ENCODE measurements at regions not wholly inside any gene's neighbourhood (a gene's known extent, or its start where the extent isn't known, plus 50 kb on each side); places are given as distances from the start of the nearest gene placed in this dataset.

DNA sequence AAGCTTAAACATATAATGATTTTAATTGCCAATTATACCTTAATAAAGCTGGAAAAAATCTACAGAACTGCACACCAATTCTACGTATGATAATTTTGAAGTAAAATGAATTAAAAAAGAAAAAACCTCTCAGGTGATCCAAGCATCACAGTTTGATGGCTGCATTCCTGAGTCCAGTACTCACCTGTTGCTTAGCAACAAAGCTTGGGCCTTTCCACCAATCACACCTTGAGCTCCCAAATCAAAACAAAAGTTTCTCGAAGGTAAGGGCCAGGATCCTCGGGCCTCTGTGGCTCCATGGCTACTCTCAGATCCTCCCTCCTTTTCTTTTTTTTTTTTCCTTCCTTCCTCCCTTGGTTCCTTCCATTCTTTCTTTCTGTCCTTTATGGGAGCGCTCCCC, 137.2 kb upstream of the PCBD1 start:
- no peak for DNase-seq

DNA sequence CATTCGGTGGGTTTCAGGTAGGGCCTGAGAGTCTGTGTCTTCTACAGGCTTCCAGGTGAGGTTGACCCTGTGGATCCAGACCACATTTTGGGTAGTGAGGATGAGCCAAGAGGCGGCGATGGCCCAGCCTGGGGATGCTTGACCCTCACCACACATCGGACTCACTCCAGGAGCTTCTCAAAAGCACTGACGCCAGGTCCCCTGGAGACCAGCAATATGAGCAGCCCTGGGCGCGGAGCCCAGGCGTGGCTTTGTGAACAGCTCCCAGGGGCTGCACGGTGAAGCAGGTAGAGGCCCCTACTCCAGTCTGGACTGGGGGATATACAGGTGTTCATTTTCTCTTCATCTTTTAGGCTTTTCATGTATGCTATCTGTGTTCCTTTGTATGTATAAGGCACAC, 139.7 kb upstream of the PCBD1 start:
- no peak for DNase-seq

DNA sequence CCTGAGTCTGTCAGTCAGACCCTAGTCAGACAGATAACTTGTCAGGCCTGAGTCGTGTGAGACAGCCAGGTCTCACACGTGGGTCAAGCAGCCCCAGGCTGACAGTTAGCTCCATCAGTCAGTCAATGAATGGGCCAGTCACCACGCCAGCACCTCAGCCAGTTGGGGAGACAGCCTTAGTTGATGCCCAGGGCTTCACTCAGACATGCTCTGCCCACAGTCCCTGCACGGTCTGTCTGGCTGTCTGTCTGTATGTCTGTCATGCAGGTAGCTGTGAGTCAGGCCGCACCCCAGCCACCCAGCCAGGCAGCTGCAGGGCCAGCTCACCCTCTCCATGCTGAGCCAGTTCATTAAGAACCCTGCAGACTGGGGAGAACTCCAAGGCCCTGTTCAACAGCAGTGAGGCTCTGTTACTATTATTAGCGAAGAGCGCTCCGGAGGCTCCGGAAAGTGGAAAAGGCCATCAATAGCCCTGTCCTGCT, 141.1 kb upstream of the PCBD1 start:
- DNase-seq = no peak

DNA sequence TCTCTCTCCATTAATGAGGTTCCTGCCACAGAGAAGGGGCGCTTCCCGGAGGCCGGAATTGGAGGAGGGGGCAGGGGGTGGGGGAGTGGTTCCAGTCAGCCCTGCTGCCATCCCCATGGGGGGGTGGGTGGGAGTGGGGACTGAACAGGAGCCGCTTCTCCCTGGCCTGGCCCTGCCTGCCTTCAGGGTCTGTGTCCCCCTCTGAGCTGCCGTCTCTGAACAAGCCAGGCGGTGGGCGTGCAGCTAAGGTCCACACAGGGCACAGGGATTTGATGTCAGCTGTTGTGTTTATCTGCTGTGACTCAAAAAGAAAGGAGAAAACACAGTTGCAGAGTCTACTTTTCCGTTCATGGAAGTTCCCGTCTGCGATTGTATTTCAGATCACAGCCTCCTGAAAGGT, 141.5 kb upstream of the PCBD1 start:
- DNase-seq = no peak

DNA sequence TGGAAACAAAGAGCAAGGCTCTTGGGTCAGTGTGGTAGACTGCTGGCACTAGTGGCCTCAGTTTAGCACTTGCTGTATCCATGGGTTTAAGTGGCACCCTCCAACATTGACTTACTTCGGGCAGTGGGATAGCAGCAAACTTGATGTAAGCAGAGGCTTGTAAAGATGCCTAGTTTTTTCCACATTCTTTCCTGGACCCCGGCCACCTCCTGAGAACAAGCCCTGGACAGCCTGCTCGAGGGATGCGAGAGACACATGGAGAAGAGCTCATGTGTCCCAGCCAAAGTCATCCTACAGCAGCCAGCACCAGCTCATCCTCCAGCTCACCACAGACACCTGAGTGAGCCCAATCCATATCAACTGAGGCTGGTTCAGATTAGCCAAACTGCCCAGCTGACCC, 142.7 kb upstream of the PCBD1 start:
- DNase-seq = no peak

DNA sequence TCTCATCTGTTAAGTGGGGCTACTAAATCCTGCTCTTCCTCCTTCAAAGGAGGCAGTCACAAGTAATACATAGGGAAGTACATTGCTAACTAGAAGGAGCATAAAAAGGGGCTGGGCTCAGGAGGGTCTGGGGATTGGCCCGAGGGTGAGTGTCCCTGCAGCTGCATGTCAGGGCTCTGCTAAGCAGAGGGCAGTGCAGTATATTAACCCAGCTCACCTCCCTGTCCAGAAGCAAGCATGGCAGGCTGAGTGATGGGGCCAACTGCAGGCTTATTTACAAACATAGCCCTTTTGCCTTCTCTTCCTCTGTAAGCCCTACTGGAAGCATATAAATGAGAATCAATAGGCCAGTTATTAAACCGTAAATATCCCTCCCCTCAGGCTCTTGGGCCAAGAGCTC, 143.2 kb upstream of the PCBD1 start:
- DNase-seq = no peak

DNA sequence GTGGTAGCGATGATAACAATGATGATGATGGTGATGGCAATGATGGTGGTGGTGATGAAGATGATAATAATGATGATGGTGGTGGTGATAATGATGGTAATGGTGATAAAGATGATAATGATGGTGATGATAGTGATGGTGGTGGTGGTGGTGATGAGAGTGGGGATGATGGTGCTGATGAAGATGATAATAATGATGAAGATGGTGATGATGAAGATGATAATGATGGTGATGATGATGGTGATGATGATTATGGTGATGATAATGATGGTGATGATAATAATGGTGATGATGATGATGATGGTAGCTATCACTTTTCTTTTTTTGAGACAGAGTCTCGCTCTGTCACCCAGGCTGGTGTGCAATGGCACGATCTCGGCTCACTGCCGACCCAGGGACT, 144.5 kb upstream of the PCBD1 start:
- DNase-seq = no peak

DNA sequence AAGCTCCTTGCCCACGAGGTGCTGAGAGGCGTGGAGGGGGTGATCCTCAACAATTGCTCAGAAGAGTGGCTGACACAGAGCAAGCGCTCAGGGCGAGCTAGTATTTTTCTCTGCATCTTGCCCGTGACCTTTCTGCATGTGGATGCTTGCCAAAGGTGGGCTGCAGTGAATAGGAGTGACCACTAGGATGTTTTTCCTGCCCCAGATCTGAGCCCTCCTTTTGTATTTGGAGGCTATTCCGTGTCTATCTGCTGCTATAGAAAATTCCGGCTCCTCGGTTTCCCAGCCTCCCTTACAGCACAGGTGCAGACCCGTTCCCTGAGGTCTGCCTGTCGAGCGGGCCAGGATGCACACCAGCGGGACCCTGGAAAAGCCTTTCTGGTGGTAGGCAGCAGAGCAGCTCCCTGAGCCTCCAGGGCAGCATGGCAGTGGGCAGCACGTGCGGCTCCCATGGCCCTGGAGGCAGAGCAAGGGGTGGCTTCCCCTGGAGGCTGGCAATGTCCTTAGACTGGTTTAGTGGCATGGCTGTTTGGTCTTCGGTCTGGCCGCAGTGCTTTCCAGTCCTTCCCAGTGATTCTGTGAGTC, 145.1 kb upstream of the PCBD1 start:
- no peak for DNase-seq

DNA sequence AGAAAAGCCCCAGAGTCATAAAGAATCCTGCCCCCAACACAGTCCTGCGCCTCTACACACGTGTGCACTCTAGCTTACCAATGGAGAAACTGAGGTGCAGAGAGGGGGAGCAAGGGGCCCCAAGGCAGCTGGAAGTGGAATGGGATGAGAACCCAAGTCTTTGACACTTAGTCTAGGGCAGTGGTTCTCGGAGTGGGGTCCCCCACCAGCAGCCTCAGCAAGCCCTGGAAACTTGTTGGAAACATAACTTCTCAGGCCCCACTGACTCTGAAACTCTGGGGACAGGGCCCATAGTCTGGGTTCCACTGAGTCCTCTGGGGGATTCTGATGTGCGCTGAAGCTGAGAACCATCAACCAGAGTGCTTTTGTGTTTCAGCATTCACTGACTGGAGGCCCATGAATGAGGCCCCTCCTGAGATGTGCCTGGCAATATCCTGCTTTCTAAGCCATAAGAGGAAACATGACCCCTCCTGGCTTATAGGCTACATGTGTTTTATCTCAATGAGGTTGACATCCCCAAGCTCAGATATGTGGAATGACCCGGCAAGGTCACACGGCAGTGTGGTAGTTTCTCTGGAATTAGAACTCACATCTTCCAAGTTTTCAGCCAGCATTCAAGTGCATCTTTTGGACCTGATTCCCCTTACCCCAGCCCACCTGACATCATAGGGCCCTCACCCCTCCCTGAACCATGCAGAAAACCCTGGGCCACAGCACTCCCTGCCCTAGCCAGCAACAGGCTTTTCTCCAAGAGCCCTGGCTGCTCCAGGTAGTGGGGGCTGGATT, 147.3 kb upstream of the PCBD1 start:
- no peak for DNase-seq

DNA sequence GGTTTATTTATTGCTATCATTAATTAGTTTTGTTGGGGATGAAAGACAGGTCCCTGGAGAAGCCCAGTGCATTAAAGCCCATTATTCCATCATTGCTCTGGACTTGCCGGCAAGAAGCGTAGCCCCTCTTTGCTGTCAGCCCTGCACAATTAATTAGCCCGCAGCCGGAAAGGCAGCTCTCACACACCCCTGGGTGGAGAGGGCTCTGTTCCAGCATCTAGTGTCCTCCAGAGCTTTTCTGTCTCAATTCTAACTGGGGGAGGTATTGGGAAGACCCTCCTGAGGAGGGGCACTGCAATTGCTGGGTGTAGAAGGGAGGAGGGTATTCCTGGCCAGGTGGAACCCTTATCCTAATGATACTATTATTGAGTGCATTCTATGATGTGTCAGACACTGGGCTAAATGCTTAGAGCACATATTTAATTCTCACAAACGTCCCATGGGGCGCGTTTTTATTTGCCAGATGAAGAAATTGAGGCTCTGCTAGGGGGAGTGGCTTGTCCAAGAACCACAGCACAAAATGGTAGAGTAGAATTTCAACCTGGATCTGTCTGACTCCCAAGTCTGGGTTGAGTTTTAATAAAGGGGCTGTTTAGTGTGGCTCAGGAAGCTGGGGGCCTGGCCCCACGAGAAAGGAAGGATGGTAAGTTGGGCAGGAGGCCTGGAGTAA, 148.1 kb upstream of the PCBD1 start:
- no peak for DNase-seq

DNA sequence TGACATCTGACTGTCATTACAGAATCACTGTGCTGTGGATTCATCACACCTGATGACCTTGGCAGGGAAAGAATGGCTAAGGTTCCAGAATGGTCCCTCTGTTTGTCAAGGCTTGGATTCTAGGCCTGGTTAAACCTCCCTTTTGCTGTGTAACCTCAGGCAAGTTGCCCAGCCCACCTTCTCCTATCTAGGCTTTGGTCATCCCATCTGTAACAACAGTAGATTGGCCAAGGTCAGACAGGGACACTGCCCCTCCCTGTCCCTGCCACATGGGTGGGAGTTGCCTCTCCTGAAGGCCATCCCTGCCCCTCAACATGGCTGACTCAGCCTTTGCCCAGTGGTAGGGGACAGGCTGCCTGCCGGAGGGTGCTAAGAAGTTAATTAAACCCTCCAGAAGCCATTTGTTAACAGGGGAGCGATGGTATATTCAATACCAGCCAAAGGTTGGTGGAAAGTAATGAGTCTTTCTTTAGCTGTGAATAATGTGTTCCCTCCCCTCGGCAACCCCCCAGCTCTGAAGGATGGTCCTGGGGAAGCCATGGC, 149.8 kb upstream of the PCBD1 start:
- DNase-seq = no peak

DNA sequence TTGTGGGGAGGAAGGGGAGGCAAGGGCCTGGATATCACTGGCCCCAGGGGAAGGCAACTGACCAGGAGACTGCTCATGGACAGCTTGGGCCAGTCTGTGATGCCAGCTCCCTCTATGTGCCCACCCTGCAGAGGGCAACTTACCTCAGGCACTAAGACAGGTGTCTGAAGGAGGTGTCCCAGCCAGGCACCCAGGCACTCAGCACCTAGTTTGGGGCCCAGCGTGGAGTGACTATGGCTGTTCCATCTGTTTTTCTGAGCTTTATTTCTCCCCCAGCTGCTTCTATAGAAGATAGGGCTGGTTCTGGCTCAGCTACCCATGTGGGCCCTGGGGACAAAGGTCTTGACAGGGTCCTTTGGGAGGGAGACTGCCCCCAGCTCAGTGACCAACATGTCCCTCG, 150.6 kb upstream of the PCBD1 start:
- DNase-seq = no peak

DNA sequence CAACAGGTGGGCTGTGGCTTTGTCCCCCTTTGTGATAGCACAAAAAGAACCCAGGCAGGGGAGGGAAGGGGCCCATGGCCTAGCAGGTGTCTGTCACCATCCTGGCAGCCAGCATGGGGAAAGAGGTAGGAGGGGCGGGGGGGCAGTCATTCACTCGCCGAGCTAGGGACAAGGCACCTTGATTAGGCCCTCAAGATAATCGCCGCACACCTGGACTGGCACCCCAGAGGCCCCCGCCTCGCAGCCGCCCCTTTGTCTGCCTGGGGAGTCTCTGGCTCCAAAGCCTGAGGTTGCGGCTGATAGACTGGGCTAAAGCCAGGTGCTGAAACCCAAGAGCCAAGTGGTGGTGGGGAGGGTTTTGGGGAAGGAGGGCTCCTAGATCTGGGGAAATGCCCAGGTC, 151.2 kb upstream of the PCBD1 start:
- no peak for DNase-seq

DNA sequence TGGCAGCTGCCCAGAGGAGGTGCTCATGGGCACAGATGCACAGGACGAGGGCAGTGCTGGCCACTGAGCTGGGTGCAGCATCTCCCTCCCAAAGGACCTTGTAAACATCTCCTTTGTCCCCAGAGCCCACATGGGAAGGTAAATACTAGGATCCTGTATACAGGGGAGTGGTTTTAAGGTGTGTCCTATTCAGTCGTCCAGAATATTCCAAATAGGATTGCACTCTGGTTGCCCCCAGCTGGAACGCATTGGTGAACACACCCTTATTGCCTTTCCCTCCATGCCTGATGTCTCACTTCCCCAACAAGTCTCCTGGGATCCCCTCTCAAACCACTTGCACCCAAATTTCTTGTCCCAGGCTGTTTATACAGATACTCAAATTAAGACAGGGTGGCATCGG, 152.0 kb upstream of the PCBD1 start:
- DNase-seq = no peak

DNA sequence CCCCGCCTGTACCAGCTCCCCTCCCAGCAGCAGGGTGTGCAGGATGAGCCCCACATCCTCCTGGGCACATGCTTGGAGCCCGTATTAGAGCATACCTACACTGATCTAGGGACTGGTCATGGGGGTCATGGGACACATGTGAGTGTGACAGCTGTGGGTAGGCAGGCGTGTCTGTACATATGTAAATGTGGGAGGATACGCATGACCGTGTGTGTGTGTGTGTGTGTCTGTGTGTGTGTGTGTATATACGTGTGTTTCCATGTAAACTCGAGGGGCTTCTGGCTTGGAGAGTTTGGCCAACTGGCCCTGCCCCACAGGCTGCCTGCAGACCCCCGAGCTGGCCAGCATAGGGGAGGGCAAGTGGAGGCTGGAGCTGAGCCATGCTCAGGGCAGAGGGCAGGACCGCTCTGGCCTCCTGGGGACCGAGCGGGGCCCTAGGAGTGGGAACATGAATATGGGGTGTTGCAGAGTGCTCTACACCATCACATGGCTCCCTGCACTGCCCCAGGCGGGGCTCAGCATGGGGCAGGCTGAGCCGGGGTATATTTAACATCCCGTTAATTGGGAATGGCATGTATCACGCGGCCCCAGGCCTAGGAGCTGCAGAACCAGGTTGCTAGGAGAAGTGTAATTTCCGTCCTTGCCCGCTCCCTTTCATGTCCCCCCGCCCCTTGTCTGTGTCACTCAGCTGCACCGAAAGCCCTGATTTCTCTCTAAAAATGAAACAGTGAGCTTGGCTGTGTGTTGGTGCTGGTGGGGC, 152.7 kb upstream of the PCBD1 start:
- DNase-seq = no peak

DNA sequence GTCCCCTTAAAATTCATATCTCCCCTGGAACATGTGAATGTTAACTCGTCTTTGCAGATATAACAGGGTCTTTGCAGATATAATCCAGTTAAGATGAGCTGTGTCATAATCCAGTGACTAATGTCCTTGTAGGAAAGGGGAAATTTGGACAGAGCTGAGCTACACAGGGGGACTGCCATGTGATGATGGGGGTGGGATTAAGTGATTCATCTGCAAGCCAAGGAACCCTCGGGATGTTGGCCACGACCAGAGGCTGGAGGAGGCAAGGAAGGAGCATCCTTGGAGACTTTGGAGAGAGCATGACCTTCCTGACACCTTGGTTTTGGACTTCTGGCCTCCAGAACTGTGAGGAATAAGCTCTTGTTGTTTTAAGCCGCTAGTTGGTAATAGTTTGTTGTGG, 153.9 kb upstream of the PCBD1 start:
- DNase-seq = no peak

DNA sequence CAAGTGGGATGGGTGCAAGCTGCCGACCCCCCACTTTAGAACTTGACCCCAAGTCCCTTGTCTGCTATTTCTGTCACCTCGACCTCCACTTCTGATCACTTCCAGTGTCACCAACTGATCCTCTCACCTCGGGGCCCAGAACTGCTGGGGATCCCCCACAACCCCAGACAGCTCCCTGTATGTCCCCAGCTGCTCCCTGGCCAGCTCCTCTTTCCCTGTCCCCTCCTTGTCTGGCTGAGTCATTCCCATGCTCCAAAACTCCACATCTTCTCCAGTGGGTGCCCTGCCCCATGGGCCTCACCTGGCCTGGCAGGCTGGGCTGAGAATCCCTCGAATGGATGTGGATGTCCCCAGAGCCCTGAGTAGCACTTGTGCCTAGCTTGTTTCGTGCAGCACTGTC, 154.3 kb upstream of the PCBD1 start:
- no peak for DNase-seq

DNA sequence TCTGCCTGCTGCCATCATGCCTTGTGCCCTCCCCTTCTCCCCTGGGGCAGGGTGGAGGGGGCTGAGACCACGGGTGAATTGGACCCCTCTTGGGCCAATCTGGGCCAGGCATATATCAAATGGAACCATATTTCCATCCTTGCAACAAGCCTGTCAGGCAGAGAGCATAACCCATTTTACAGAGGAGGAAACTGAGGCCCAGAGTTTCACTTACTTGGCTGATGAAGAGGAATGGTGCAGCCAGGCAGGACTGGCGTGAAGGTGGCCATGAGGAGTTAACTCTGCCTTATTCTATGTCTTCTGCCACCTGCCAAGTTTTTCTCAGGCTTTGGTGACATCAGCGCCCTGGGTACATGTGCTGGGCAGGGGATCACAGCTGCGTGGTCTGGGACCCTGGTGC, 155.5 kb upstream of the PCBD1 start:
- DNase-seq = no peak

DNA sequence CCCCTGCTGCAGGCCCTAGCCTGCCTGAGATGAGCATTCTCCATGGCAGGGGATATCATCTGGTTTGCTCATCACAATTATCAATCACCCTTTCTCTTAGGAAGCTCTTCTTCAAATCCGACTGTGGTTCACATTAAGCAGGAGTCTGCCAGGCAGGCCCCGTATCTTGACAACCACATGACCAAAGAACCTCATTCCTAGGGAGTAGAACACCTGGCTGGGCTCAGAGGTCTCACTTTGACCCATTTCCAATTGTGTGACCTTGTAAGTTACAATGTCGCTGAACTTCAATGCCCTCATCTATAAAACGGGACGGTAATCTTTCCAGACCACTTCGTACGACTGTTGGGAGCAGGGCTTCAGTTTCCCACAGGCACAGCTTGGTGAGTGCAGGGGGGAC, 156.4 kb upstream of the PCBD1 start:
- no peak for DNase-seq

DNA sequence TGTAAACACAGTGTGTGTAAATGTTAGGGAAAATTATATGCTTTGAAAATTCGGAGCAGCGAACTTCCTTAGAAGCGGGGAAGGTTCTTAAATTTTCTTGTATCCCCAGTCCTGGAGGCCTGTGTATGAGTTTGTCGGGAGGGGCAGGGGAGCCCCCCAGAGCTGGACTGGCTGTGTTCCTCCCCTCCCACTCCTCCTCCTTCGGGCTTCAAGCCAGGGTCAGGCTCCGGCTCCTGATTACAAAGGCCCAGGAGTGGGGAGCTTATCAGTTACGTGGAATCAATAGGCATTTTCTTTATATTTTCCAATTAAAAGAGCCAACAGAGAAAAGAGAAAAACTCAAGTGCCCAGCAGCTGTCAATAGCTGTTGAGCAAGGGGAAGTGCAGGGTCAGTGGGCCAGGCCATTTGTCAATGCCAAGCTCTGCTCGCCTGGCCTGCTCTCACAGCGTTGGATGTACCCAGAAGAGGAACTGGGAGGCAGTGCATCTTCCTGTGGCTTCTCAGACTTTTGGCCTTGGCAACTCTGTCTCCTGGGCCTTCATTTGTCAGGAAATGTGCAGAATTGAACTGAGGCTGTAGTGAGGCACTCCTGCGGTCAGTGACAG, 156.9 kb upstream of the PCBD1 start:
- peak; percentile 4 for DNase-seq

DNA sequence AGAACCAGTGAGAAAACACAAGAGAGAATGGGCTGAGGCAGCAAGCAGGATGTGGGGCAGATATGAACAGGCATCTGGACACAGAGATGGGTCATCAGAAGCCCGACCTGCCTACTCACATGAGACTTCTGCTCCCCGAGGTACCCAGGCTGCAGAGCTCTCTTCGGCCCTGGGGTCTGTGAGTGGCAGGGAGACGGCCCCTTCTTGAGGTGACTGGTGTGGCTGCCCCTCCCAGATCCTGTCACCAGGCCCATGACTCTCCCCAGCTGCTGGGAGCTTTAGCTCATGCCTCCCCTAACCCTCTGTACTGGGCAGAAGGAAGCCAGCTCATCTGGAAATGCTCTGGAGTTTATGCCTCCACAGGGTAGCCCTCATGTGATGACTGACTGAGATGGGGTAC, 157.6 kb upstream of the PCBD1 start:
- no peak for DNase-seq

DNA sequence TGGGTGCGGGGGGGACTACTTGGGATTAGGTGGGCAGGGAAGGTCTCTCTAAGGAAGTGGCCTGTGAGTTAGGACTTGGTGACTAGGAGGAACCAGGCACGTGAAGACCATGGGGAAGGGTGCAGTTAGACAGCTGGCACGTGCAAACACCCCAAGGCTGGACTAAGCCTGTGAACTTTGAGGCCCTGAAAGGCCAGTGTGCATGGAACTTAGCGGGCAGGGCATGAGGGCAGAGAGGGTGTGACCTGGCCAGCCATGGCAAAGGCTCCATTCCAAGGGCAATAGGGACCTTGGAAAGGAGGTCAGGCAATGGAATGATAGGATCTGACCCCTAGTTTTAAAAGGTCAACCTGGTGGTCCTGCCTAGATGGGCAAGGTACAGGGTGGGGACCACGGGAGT, 158.4 kb upstream of the PCBD1 start:
- no peak for DNase-seq
